Loucy (cell line): ENCODE measurements at regions not wholly inside any gene's neighbourhood (a gene's known extent, or its start where the extent isn't known, plus 50 kb on each side); places are given as distances from the start of the nearest gene placed in this dataset.

Experiments
- CTCF ChIP-seq: fragments of 200-600 bp; sonication (generic); conservative IDR thresholded peaks from 2 replicates; pipeline ENCODE4 v1.5.1; 2014; ENCODE audit warnings: mild to moderate bottlenecking, antibody characterized with exemption, low read length
- EZH2phosphoT487 ChIP-seq: fragments of 200-600 bp; IDR thresholded peaks from 2 replicates; pipeline ENCODE4 v1.6.1; 2018; ENCODE audit warnings: antibody characterized with exemption, mild to moderate bottlenecking, moderate library complexity, borderline replicate concordance

DNA sequence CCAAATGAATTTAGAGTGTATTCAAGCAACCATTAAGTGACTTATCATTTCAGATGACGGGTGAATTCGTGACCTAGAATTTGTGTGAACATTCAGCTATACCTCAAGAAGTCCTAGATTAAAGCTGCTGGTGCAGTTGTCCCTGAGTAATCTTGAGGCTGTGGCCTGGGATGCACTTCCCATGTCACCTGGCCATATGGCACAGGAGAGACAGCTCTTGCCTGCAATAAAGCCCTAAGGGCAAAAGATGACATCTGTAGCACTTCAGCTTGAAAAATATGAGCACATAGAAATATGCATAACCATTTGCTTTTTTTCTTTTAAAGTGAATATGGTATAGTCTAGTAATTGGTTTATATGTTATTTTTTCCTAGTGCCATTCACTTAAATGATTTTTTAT, 125.8 kb downstream of the FHDC1 start:
- no peak for TF ChIP-seq CTCF
- TF ChIP-seq EZH2phosphoT487, result no peak
